ENCODE measurements at regions not wholly inside any gene's neighbourhood (a gene's known extent, or its start where the extent isn't known, plus 50 kb on each side); places are given as distances from the start of the nearest gene placed in this dataset.

- TF ChIP-seq POLR2A (IDR thresholded peaks at IDR 0.05) (no peak), CTCF (IDR thresholded peaks at IDR 0.05) (no peak)
- H3K36me3 ChIP-seq (replicated peaks in 1 of 2; ENCODE audit: insufficient read depth in 1 of 2, low read depth in 2 of 2) = no peaks in the 10 kb centered on the region
- DNase-seq = no peak
- no peak overlapping the region for H3K4me3 ChIP-seq
- WGBS, 2 donors = 44 to 58% methylated on average over 3 of the region's 3 CpGs
- intact Hi-C loops (cut with DNase I) = no loop called here
- no peak overlapping the region for H3K27ac ChIP-seq
- no peaks in the 10 kb centered on the region for H3K4me1 ChIP-seq
- H3K9me3 ChIP-seq = no peaks in the 10 kb centered on the region
- no peak for ATAC-seq
- no peaks in the 10 kb centered on the region for H3K27me3 ChIP-seq
Measured at GRCh38 chr11:41943656-41944055, 484.2 kb upstream of the LRRC4C start.

GRCh38 chr11:41947392-41947791, 487.9 kb upstream of the LRRC4C start:
- intact Hi-C loops (cut with DNase I) = no loop called here
- Histone ChIP-seq H3K4me1 (no peaks in the 10 kb centered on the region), H3K36me3 (replicated peaks in 1 of 2; ENCODE audit: insufficient read depth in 1 of 2, low read depth in 2 of 2) (no peaks in the 10 kb centered on the region), H3K27ac (no peak overlapping the region), H3K9me3 (no peaks in the 10 kb centered on the region), H3K4me3 (no peak overlapping the region), H3K27me3 (no peaks in the 10 kb centered on the region)
- DNase-seq (no peak), ATAC-seq (no peak)
- WGBS, 2 donors = 61 to 64% methylated on average over 12 of the region's 12 CpGs
- TF ChIP-seq POLR2A (IDR thresholded peaks at IDR 0.05) = no peak
- no peak for TF ChIP-seq CTCF (IDR thresholded peaks at IDR 0.05)

- H3K36me3 ChIP-seq (replicated peaks in 1 of 2; ENCODE audit: insufficient read depth in 1 of 2, low read depth in 2 of 2) = no peaks in the 10 kb centered on the region
- no peak overlapping the region for H3K4me3 ChIP-seq
- no peaks in the 10 kb centered on the region for H3K9me3 ChIP-seq
- H3K27ac ChIP-seq = no peak overlapping the region
- DNase-seq (no peak), ATAC-seq (no peak)
- 66 to 77% methylated on average over 4 of the region's 4 CpGs for WGBS, 2 donors
- intact Hi-C loops (cut with DNase I) = no loop called here
- H3K27me3 ChIP-seq = no peaks in the 10 kb centered on the region
- TF ChIP-seq CTCF (IDR thresholded peaks at IDR 0.05) (no peak), POLR2A (IDR thresholded peaks at IDR 0.05) (no peak)
- no peaks in the 10 kb centered on the region for H3K4me1 ChIP-seq
Measured at GRCh38 chr11:41950470-41951143, 491.2 kb upstream of the LRRC4C start.

- DNase-seq = no peak
- no peaks in the 10 kb centered on the region for H3K27me3 ChIP-seq
- H3K9me3 ChIP-seq = no peaks in the 10 kb centered on the region
- no peak for ATAC-seq
- no peak overlapping the region for H3K4me3 ChIP-seq
- intact Hi-C loops (cut with DNase I) = no loop called here
- no peaks in the 10 kb centered on the region for H3K36me3 ChIP-seq (replicated peaks in 1 of 2; ENCODE audit: insufficient read depth in 1 of 2, low read depth in 2 of 2)
- no peak overlapping the region for H3K27ac ChIP-seq
- TF ChIP-seq POLR2A (IDR thresholded peaks at IDR 0.05) (no peak), CTCF (IDR thresholded peaks at IDR 0.05) (no peak)
- H3K4me1 ChIP-seq = no peaks in the 10 kb centered on the region
Measured at GRCh38 chr11:41954034-41954433, 494.6 kb upstream of the LRRC4C start.

GRCh38 chr11:41955066-41955465, 495.6 kb upstream of the LRRC4C start:
- ATAC-seq (no peak), DNase-seq (no peak)
- no peaks in the 10 kb centered on the region for H3K9me3 ChIP-seq
- no peaks in the 10 kb centered on the region for H3K27me3 ChIP-seq
- H3K36me3 ChIP-seq (replicated peaks in 1 of 2; ENCODE audit: insufficient read depth in 1 of 2, low read depth in 2 of 2) = no peaks in the 10 kb centered on the region
- 70 to 72% methylated on average over 2 of the region's 2 CpGs for WGBS, 2 donors
- no peaks in the 10 kb centered on the region for H3K4me1 ChIP-seq
- intact Hi-C loops (cut with DNase I) = no loop called here
- TF ChIP-seq CTCF (IDR thresholded peaks at IDR 0.05) (no peak), POLR2A (IDR thresholded peaks at IDR 0.05) (no peak)
- no peak overlapping the region for H3K4me3 ChIP-seq
- H3K27ac ChIP-seq = no peak overlapping the region
